ENCODE measurements at regions not wholly inside any gene's neighbourhood (a gene's known extent, or its start where the extent isn't known, plus 50 kb on each side); places are given as distances from the start of the nearest gene placed in this dataset.

- TF ChIP-seq CTCF (IDR thresholded peaks at IDR 0.05) (no peak), POLR2A (IDR thresholded peaks at IDR 0.05) (no peak), POLR2AphosphoS5 (IDR thresholded peaks at IDR 0.05) (no peak)
These were observed 217.3 kb upstream of the NAV3 start for GRCh38 chr12:77613411-77613810.
